MCF 10A (cell line): ENCODE measurements at regions not wholly inside any gene's neighbourhood (a gene's known extent, or its start where the extent isn't known, plus 50 kb on each side); places are given as distances from the start of the nearest gene placed in this dataset.

Experiments
- BruUV-seq: library from RNA; stranded (reverse); fragments of 400-500 nt; replicated peaks from 2 replicates; lab custom pipeline; 2021; lab: Mats Ljungman, UMichigan
- CTCF ChIA-PET: fragments of 300-600 bp; sonication (Branson Sonifier 250); formaldehyde crosslinking; extraction: SDS; loops from one replicate; lab custom pipeline; 2021; ENCODE audit warnings: antibody characterized with exemption, inconsistent platforms; lab: Yijun Ruan, JAX
- POLR2A ChIA-PET: fragments of 300-600, 350-650 bp; sonication (Branson Sonifier 250); formaldehyde crosslinking; extraction: SDS; loops from one replicate; lab custom pipeline; 2020; ENCODE audit warnings: antibody characterized with exemption, inconsistent platforms; lab: Yijun Ruan, JAX
- DNase-seq: peaks from one replicate; pipeline ENCODE4 v3.0.0-alpha.2; 2018; ENCODE audit not compliant: unreplicated experiment
- H3K27ac Mint-ChIP-seq: one replicate; pipeline ENCODE4 v1.8.0; 2022; ENCODE audit warnings: mild to moderate bottlenecking, low read depth, mixed read lengths; ENCODE audit not compliant: unreplicated experiment
- H3K27me3 Mint-ChIP-seq: one replicate; pipeline ENCODE4 v1.8.0; 2022; ENCODE audit warnings: mixed read lengths; ENCODE audit not compliant: insufficient read depth, unreplicated experiment
- H3K36me3 Mint-ChIP-seq: one replicate; pipeline ENCODE4 v1.8.0; 2022; ENCODE audit warnings: mild to moderate bottlenecking, moderate library complexity, mixed read lengths; ENCODE audit not compliant: insufficient read depth, unreplicated experiment
- H3K4me1 Mint-ChIP-seq: one replicate; pipeline ENCODE4 v1.8.0; 2022; ENCODE audit warnings: mixed read lengths; ENCODE audit not compliant: insufficient read depth, unreplicated experiment
- H3K4me3 Mint-ChIP-seq: one replicate; pipeline ENCODE4 v1.8.0; 2022; ENCODE audit warnings: mild to moderate bottlenecking, moderate library complexity, mixed read lengths; ENCODE audit not compliant: unreplicated experiment
- H3K9me3 Mint-ChIP-seq: one replicate; pipeline ENCODE4 v1.8.0; 2022; ENCODE audit warnings: mixed read lengths; ENCODE audit not compliant: unreplicated experiment
- intact Hi-C: fragments of 100-400 bp; cut with micrococcal nuclease; formaldehyde crosslinking; loops from 2 replicates; pipeline ENCODE4 v1.14.1; 2022
- TF ChIP-seq, protein P1 (sequence below): fragments of 200-600 bp; IDR thresholded peaks from one replicate; pipeline ENCODE4 v1.8.0; 2022; ENCODE audit warnings: antibody characterized with exemption, mild to moderate bottlenecking; ENCODE audit not compliant: unreplicated experiment

DNA sequence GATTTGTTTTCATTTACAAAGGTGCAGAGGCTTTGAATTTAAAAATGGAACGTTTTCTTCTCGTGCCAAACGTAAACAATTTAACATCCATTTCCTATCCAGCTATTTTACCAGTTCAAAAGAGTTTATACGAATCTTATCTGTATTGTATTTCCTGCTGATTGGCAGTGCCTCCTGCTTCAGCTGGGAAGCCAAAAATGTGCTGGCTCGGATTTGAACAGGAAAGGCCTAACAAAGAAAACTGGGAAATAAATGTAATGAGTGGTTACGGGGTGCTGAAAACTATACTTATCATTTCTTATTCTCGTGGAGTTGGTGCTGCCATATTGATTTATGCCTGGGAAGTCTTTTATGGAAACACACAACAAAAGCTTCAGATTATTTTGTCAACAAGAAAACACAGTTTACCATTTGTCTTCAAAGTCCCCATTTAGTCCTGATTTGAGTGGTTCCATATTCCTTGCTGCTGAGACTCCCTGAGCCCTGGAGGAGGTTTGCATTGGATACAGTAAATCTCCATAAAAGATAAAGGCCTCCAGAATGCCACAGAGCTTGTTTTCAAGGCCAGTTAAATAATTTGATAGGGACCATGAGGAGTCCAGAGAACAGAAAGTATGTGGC, 507.4 kb downstream of the RASEF start:
- DNase-seq: no peak
- H3K4me1 Mint-ChIP-seq: no peaks in the 10 kb centered on the region
- no TSS peak for BruUV-seq
- TF ChIP-seq, protein P1, sequence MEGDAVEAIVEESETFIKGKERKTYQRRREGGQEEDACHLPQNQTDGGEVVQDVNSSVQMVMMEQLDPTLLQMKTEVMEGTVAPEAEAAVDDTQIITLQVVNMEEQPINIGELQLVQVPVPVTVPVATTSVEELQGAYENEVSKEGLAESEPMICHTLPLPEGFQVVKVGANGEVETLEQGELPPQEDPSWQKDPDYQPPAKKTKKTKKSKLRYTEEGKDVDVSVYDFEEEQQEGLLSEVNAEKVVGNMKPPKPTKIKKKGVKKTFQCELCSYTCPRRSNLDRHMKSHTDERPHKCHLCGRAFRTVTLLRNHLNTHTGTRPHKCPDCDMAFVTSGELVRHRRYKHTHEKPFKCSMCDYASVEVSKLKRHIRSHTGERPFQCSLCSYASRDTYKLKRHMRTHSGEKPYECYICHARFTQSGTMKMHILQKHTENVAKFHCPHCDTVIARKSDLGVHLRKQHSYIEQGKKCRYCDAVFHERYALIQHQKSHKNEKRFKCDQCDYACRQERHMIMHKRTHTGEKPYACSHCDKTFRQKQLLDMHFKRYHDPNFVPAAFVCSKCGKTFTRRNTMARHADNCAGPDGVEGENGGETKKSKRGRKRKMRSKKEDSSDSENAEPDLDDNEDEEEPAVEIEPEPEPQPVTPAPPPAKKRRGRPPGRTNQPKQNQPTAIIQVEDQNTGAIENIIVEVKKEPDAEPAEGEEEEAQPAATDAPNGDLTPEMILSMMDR: no peak
- H3K4me3 Mint-ChIP-seq: no peak overlapping the region
- H3K27ac Mint-ChIP-seq: no peak overlapping the region
- no peaks in the 10 kb centered on the region for H3K36me3 Mint-ChIP-seq
- no peaks in the 10 kb centered on the region for H3K9me3 Mint-ChIP-seq
- intact Hi-C loops: no loop called here
- ChIA-PET POLR2A (interaction anchor here (0.7 kb wide), 1 partner anchor 652 kb away, joined by 3 read pairs; no protein-coding TSS in a partner anchor), CTCF (interaction anchor here (0.9 kb wide), 1 partner anchor 51 kb away, joined by 3 read pairs; no protein-coding TSS in a partner anchor)
- H3K27me3 Mint-ChIP-seq: no peaks in the 10 kb centered on the region

DNA sequence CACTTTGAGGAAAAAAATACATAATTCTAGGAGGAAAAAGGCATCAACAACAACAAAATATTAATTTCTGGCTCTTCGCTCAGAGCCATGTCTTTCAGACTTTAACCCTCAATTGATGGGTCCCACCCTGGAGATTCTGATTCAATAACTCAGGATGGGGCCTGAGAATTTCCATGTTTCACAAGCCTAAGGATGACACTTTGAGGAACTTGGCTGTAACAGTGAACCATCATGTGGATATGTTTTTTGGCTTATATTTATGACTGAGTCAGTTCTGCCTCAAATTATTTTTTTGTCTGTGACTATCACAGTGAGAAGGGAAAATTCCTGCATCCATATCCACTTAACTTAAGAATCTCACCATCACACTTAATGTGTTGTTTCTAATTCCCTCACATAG, 504.6 kb downstream of the RASEF start:
- no peaks in the 10 kb centered on the region for H3K27me3 Mint-ChIP-seq
- intact Hi-C loops: no loop called here
- no peak overlapping the region for H3K27ac Mint-ChIP-seq
- H3K4me3 Mint-ChIP-seq: no peak overlapping the region
- BruUV-seq: no TSS peak
- no peaks in the 10 kb centered on the region for H3K36me3 Mint-ChIP-seq
- ChIA-PET CTCF (interaction anchor here (0.8 kb wide), 1 partner anchor 21 kb away, joined by 3 read pairs; no protein-coding TSS in a partner anchor), POLR2A (interaction anchor here (0.7 to 0.8 kb wide), 2 partner anchors 28 to 43 kb away, joined by 3 read pairs; no protein-coding TSS in a partner anchor)
- H3K4me1 Mint-ChIP-seq: no peaks in the 10 kb centered on the region
- no peak for DNase-seq
- TF ChIP-seq, protein P1: no peak
- no peaks in the 10 kb centered on the region for H3K9me3 Mint-ChIP-seq

DNA sequence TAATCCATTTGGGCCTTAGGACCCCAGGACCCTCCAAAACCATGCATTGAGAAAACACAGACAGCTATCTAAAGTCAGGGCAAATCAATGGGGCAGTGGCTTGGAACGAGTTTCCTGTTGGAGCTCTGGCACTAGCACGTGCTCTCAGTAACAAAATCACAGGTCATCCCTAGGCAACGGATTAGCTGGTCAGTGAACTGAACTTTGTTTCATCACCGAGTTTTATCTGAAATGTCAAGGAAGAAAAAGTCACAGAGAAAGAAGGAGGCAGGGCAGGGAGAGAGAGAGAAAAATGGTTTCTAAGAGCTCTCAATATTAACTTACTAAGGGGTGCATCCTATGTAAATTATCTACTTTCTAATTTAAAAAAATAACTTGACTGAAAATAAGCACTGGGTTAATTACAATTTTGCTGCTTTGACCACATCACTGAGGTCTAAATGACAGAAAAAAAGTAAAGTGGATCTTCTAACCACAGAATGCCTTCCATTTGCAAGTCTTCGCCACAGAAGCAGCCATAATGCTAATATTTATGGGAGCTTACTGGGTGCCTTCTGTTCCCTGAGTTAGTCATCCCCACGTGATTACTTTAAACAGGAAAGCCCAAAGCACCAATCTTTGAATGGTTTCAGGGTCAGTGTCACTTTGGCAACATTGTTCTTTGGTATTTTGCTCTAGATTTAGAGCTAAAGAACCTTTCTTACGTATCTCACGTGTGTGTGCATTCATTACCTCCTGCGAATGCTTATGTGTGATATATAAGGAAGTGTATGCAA, 503.9 kb downstream of the RASEF start:
- DNase-seq: no peak
- no peaks in the 10 kb centered on the region for H3K36me3 Mint-ChIP-seq
- BruUV-seq: no TSS peak
- H3K9me3 Mint-ChIP-seq: no peaks in the 10 kb centered on the region
- H3K27me3 Mint-ChIP-seq: no peaks in the 10 kb centered on the region
- CTCF ChIA-PET: no interaction called here
- POLR2A ChIA-PET: interaction anchor here (0.7 to 0.8 kb wide), 2 partner anchors 28 to 44 kb away, joined by 3 read pairs; no protein-coding TSS in a partner anchor
- intact Hi-C loops: no loop called here
- TF ChIP-seq, protein P1: no peak
- H3K4me3 Mint-ChIP-seq: no peak overlapping the region
- no peak overlapping the region for H3K27ac Mint-ChIP-seq
- no peaks in the 10 kb centered on the region for H3K4me1 Mint-ChIP-seq

DNA sequence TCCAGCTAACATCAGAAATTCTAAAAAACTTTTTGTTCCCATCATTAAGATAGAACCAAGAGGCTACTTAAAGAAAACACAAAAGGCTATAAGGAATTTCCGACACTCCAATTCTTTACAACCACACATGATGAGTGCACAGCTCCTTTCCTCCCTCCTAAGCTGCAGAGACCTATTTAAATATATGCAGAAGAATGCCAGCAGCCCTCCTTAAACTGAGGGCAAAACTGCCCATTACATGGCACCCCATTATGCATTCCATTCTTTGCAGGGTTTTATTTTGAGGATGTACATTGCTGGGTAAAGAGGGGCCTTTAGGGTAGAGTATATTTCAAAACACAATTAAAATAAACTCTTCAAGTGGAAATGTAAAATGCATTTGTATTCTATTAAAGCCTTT, 502.9 kb downstream of the RASEF start:
- TF ChIP-seq, protein P1: no peak
- Mint-ChIP-seq H3K36me3 (no peaks in the 10 kb centered on the region), H3K9me3 (no peaks in the 10 kb centered on the region), H3K4me3 (no peak overlapping the region), H3K4me1 (no peaks in the 10 kb centered on the region), H3K27ac (no peak overlapping the region), H3K27me3 (no peaks in the 10 kb centered on the region)
- no peak for DNase-seq
- POLR2A ChIA-PET: no interaction called here
- CTCF ChIA-PET: interaction anchor here (0.6 to 1.3 kb wide), 2 partner anchors 9 to 240 kb away, joined by 3 read pairs; no protein-coding TSS in a partner anchor
- no TSS peak for BruUV-seq
- intact Hi-C loops: no loop called here
